ENCODE measurements at regions not wholly inside any gene's neighbourhood (a gene's known extent, or its start where the extent isn't known, plus 50 kb on each side); places are given as distances from the start of the nearest gene placed in this dataset.

- no peak for DNase-seq (ENCODE audit: low read depth, low spot score)
- Mint-ChIP-seq H3K27ac (ENCODE audit: unreplicated experiment) (no peak overlapping the region), H3K27me3 (ENCODE audit: low read depth) (no peaks in the 10 kb centered on the region), H3K4me1 (peaks cover 12% of the 10 kb centered on the region), H3K4me3 (no peak overlapping the region), H3K9me3 (no peaks in the 10 kb centered on the region), H3K36me3 (ENCODE audit: low read depth) (no peaks in the 10 kb centered on the region)
- TF ChIP-seq CTCF (conservative IDR thresholded peaks at IDR 0.05): no peak
These were observed 222.1 kb downstream of the RPS29 start for GRCh38 chr14:49363821-49364751.

DNA sequence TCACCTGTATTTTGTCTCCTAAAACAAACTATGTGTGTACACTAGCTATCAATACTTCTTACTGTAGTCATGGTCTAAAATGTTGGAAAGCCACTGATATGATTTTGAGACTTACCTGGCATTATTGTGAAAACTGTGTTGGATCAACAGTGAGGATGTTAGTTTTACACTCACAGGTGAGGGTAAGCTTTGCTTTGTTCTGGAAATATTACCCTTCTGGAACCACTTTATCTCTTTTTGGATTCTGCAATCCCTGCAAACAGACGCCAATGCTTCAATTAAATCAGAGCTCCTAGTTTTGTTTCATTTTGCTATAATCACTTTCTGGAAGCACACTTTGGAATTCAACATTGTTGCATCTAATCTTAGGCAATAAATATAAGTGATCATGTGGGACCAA is 223.3 kb downstream of the RPS29 start:
- Mint-ChIP-seq H3K27ac (ENCODE audit: unreplicated experiment) (no peak overlapping the region), H3K9me3 (no peaks in the 10 kb centered on the region), H3K4me3 (no peak overlapping the region), H3K4me1 (peaks cover 12% of the 10 kb centered on the region), H3K36me3 (ENCODE audit: low read depth) (no peaks in the 10 kb centered on the region), H3K27me3 (ENCODE audit: low read depth) (no peaks in the 10 kb centered on the region)
- no peak for TF ChIP-seq CTCF (conservative IDR thresholded peaks at IDR 0.05)
- DNase-seq (ENCODE audit: low read depth, low spot score): no peak

- Mint-ChIP-seq H3K27ac (ENCODE audit: unreplicated experiment) (no peak overlapping the region), H3K9me3 (peaks cover 5% of the 10 kb centered on the region), H3K4me3 (no peak overlapping the region), H3K27me3 (ENCODE audit: low read depth) (peaks cover 2% of the 10 kb centered on the region), H3K4me1 (peaks cover 5% of the 10 kb centered on the region), H3K36me3 (ENCODE audit: low read depth) (no peaks in the 10 kb centered on the region)
- no peak for DNase-seq (ENCODE audit: low read depth, low spot score)
- no peak for TF ChIP-seq CTCF (conservative IDR thresholded peaks at IDR 0.05)
These were observed 247.1 kb downstream of the RPS29 start for GRCh38 chr14:49339130-49339529.

DNA sequence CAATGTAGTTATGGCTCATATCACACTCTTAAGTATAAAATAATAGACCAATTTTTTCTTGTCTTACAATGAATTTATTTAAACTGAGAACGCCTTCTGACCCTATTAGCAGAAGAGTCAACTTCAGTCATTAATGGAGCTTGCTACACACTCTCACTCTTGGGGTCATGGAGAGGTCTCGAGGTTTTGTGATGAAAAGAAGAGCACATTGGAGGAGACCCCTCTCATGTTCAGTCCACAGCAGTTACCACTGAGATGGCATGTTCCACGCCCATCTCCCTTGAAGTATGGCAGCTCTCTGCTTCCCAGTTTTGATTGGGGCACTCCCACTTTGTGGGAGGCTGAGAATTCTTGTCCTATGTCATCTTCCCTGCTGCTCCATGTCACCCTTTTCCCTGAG is 266.4 kb downstream of the RPS29 start:
- H3K4me3 Mint-ChIP-seq: no peak overlapping the region
- H3K4me1 Mint-ChIP-seq: no peaks in the 10 kb centered on the region
- H3K27ac Mint-ChIP-seq (ENCODE audit: unreplicated experiment): no peak overlapping the region
- no peaks in the 10 kb centered on the region for H3K9me3 Mint-ChIP-seq
- no peak for DNase-seq (ENCODE audit: low read depth, low spot score)
- no peak for TF ChIP-seq CTCF (conservative IDR thresholded peaks at IDR 0.05)
- peaks cover 3% of the 10 kb centered on the region for H3K27me3 Mint-ChIP-seq (ENCODE audit: low read depth)
- no peaks in the 10 kb centered on the region for H3K36me3 Mint-ChIP-seq (ENCODE audit: low read depth)

GRCh38 chr14:49315570-49315969 is 270.6 kb downstream of the RPS29 start:
- H3K27ac Mint-ChIP-seq (ENCODE audit: unreplicated experiment): no peak overlapping the region
- H3K4me3 Mint-ChIP-seq: no peak overlapping the region
- no peak for TF ChIP-seq CTCF (conservative IDR thresholded peaks at IDR 0.05)
- no peaks in the 10 kb centered on the region for H3K9me3 Mint-ChIP-seq
- DNase-seq (ENCODE audit: low read depth, low spot score): no peak
- no peaks in the 10 kb centered on the region for H3K4me1 Mint-ChIP-seq
- no peaks in the 10 kb centered on the region for H3K36me3 Mint-ChIP-seq (ENCODE audit: low read depth)
- peaks cover 3% of the 10 kb centered on the region for H3K27me3 Mint-ChIP-seq (ENCODE audit: low read depth)
